Mammary epithelial cell (primary cell): ENCODE measurements at regions not wholly inside any gene's neighbourhood (a gene's known extent, or its start where the extent isn't known, plus 50 kb on each side); places are given as distances from the start of the nearest gene placed in this dataset.

Experiments used
- EZH2 ChIP-seq: IDR thresholded peaks from 2 replicates; pipeline ENCODE4 v1.6.1; 2012; ENCODE audit warnings: low read length, inconsistent platforms, borderline replicate concordance
- TF ChIP-seq, protein P1 (sequence below), 2 donors: IDR thresholded peaks in 1 of 2; conservative IDR thresholded peaks in 1 of 2; 2 replicates each; pipeline ENCODE4 v1.5.1; 2011 to 2012; ENCODE audit warnings: inconsistent platforms in 2 of 2, low read length in 2 of 2, mild to moderate bottlenecking in 2 of 2, control low read depth in 1 of 2, low read depth in 1 of 2; ENCODE audit not compliant: insufficient read depth in 1 of 2; ENCODE audit errors: extremely low read depth in 1 of 2

DNA sequence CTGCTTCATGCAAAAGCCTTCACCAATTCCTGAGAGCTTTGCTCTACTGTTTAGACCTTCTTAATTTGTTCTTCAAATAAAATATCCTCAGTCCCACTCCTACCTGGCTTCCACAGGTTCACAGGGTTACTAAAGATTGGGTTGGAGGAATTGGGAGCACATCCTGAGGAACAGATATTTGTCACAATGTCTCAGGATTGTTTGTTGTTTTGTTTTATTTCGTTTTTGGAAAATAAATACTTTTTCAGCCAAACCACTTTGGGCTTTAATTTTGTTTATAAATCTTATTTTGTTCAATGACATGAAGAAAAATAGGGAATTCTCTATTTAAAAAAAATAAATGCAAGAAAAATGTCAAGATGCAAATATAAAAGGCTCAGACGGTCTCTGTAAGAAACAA, 249.0 kb downstream of the MEF2C start:
- TF ChIP-seq, protein P1, sequence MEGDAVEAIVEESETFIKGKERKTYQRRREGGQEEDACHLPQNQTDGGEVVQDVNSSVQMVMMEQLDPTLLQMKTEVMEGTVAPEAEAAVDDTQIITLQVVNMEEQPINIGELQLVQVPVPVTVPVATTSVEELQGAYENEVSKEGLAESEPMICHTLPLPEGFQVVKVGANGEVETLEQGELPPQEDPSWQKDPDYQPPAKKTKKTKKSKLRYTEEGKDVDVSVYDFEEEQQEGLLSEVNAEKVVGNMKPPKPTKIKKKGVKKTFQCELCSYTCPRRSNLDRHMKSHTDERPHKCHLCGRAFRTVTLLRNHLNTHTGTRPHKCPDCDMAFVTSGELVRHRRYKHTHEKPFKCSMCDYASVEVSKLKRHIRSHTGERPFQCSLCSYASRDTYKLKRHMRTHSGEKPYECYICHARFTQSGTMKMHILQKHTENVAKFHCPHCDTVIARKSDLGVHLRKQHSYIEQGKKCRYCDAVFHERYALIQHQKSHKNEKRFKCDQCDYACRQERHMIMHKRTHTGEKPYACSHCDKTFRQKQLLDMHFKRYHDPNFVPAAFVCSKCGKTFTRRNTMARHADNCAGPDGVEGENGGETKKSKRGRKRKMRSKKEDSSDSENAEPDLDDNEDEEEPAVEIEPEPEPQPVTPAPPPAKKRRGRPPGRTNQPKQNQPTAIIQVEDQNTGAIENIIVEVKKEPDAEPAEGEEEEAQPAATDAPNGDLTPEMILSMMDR (conservative IDR thresholded peaks at IDR 0.05 in 1 of 2, IDR thresholded peaks at IDR 0.05 in 1 of 2; ENCODE audit: extremely low read depth in 1 of 2, insufficient read depth in 1 of 2, low read depth in 1 of 2, low read length in 2 of 2) = no peak
- no peak for TF ChIP-seq EZH2
